HL-60 (cell line): ENCODE measurements at regions not wholly inside any gene's neighbourhood (a gene's known extent, or its start where the extent isn't known, plus 50 kb on each side); places are given as distances from the start of the nearest gene placed in this dataset.
"Not testable (repeated sequence)": the region's sequence is repeated elsewhere in the genome, so short reads cannot be mapped to it uniquely, and the experiment has no call there.

Source experiments
- DNase-seq, 2 experiments: peaks; one replicate each; pipeline ENCODE4 v3.0.0-alpha.2; 2010 to 2020; ENCODE audit warnings: low read depth in 1 of 2, low spot score in 1 of 2
- H3K27ac ChIP-seq: fragments of 250-450 bp; sonication (Bioruptor Pico); replicated peaks from 2 replicates; pipeline ENCODE4 v1.5.1; 2020; ENCODE audit warnings: mild to moderate bottlenecking, moderate library complexity
- H3K27me3 ChIP-seq: fragments of 250-450 bp; sonication (Bioruptor Pico); 2 replicates; pipeline ENCODE4 v1.5.1; 2021; ENCODE audit warnings: mild to moderate bottlenecking, moderate library complexity; ENCODE audit not compliant: insufficient read depth, poor library complexity, severe bottlenecking
- H3K4me3 ChIP-seq: replicated peaks from 2 replicates; pipeline ENCODE4 v1.5.1; 2011; ENCODE audit warnings: mild to moderate bottlenecking, control low read depth, low read length; ENCODE audit not compliant: insufficient read depth
- GABPA ChIP-seq: IDR thresholded peaks from 2 replicates; pipeline ENCODE4 v1.6.1; 2012; ENCODE audit warnings: low read depth
- POLR2AphosphoS5 ChIP-seq: IDR thresholded peaks from 2 replicates; pipeline ENCODE4 v1.6.1; 2012; ENCODE audit warnings: low read depth
- REST ChIP-seq: IDR thresholded peaks from 2 replicates; pipeline ENCODE4 v1.6.1; 2012; ENCODE audit warnings: low read depth; ENCODE audit not compliant: insufficient replicate concordance
- SPI1 ChIP-seq: IDR thresholded peaks from 2 replicates; pipeline ENCODE4 v1.6.1; 2012; ENCODE audit warnings: low read depth, mild to moderate bottlenecking, borderline replicate concordance
- TF ChIP-seq, protein P1 (sequence below): IDR thresholded peaks from one replicate; pipeline ENCODE4 v1.5.1; 2011; ENCODE audit warnings: low read length, control low read depth, inconsistent platforms; ENCODE audit not compliant: insufficient read depth

- Histone ChIP-seq H3K4me3 (no peak overlapping the region), H3K27me3 (no peaks in the 10 kb centered on the region), H3K27ac (no peak overlapping the region)
- TF ChIP-seq SPI1, result no peak
- no peak for TF ChIP-seq GABPA
- no peak for TF ChIP-seq POLR2AphosphoS5
- TF ChIP-seq, protein P1, sequence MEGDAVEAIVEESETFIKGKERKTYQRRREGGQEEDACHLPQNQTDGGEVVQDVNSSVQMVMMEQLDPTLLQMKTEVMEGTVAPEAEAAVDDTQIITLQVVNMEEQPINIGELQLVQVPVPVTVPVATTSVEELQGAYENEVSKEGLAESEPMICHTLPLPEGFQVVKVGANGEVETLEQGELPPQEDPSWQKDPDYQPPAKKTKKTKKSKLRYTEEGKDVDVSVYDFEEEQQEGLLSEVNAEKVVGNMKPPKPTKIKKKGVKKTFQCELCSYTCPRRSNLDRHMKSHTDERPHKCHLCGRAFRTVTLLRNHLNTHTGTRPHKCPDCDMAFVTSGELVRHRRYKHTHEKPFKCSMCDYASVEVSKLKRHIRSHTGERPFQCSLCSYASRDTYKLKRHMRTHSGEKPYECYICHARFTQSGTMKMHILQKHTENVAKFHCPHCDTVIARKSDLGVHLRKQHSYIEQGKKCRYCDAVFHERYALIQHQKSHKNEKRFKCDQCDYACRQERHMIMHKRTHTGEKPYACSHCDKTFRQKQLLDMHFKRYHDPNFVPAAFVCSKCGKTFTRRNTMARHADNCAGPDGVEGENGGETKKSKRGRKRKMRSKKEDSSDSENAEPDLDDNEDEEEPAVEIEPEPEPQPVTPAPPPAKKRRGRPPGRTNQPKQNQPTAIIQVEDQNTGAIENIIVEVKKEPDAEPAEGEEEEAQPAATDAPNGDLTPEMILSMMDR, result no peak
- TF ChIP-seq REST, result no peak
- DNase-seq, result no peak
These were observed 61.0 kb upstream of the SMIM30 start for GRCh38 chr7:113179313-113179712.

DNA sequence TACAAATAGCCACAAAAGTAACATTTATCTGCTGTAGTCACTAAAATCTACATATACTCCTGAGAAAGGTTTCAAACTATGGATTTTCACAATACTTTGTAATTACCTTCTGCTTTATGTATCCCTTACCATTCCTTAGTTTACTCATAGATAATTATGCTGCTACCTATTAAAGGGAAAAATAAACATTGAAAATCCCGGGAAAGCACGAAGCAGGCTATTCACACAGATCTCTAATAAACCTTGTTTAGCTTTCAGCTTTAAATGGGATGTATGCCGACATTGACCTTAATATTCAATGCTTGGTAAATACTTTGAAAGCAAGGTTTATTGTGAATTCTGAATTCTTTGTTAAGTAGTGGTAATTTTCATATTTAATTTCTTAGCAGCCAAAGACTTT is 58.5 kb upstream of the SMIM30 start:
- TF ChIP-seq REST (no peak), POLR2AphosphoS5 (no peak), SPI1 (no peak), GABPA (no peak)
- TF ChIP-seq, protein P1, result no peak

DNA sequence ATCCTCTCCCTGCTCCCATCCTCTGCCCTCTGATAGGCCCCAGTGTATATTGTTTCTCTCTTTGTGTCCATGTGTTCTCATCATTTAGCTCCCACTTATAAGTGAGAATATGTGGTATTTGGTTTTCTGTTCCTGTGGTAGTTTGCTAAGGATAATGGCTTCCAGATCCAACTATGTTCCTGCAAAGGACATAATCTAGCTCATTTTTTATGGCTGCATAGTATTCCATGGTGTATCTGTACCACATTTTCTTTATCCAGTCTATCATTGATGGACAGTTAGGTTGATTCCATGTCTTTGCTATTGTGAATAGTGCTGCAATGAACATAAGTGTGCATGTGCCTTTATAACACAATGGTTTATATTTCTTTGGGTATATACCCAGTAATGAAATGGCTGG is 57.8 kb upstream of the SMIM30 start:
- not testable (repeated sequence) for H3K27me3 ChIP-seq, H3K4me3 ChIP-seq, DNase-seq, H3K27ac ChIP-seq

More for the DNA sequence above, 58.5 kb upstream of the SMIM30 start:
- Histone ChIP-seq H3K4me3 (no peak overlapping the region), H3K27me3 (no peaks in the 10 kb centered on the region), H3K27ac (no peak overlapping the region)
- no peak for DNase-seq

DNA sequence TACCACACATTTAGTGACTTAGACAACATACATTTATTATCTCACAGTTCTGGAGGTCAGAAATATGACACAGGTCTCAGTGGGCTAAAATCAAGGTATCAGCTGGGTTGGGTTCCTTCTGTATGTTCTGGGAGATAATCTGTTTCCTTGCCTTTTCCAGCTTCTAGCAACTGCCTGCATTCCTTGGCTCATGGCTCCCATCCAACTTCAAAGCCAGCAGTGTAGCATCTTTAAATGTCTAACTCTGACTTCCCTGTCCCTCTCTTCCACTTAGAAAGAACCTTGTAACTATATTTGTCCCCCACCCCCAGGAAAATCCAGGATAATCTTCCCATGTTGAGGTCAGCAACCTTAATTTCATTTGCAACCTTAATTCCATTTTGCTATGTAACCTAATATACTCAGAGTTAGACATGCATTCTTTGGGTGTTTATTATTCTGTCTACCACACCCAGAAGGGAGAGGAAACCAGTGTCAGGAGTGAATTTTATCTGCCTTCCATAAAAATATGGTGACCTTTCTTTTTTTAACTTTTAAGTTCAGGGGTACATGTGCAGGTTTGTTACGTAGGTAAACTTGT is 57.3 kb upstream of the SMIM30 start:
- H3K27me3 ChIP-seq, result no peaks in the 10 kb centered on the region
- H3K4me3 ChIP-seq, result no peak overlapping the region
- H3K27ac ChIP-seq, result no peak overlapping the region
- DNase-seq, result no peak
- TF ChIP-seq SPI1 (no peak), REST (no peak), POLR2AphosphoS5 (no peak), GABPA (no peak)
- TF ChIP-seq, protein P1, result no peak
